Glutamatergic neuron (in vitro differentiated cells): ENCODE measurements at regions not wholly inside any gene's neighbourhood (a gene's known extent, or its start where the extent isn't known, plus 50 kb on each side); places are given as distances from the start of the nearest gene placed in this dataset.

ENCODE experiments used
- DNase-seq: peaks from one replicate; pipeline ENCODE4 v3.0.0; 2022
- H3K27ac Mint-ChIP-seq: one replicate; pipeline ENCODE4 v1.8.0; 2020; ENCODE audit warnings: mild to moderate bottlenecking, mixed read lengths, inconsistent platforms; ENCODE audit not compliant: unreplicated experiment
- H3K27me3 Mint-ChIP-seq: one replicate; pipeline ENCODE4 v1.8.0; 2020; ENCODE audit warnings: mild to moderate bottlenecking, moderate library complexity, mixed read lengths, inconsistent platforms; ENCODE audit not compliant: unreplicated experiment
- H3K36me3 Mint-ChIP-seq: one replicate; pipeline ENCODE4 v1.8.0; 2020; ENCODE audit warnings: mild to moderate bottlenecking, mixed read lengths, inconsistent platforms; ENCODE audit not compliant: unreplicated experiment
- H3K4me1 Mint-ChIP-seq: one replicate; pipeline ENCODE4 v1.8.0; 2020; ENCODE audit warnings: mild to moderate bottlenecking, low read depth, mixed read lengths, inconsistent platforms; ENCODE audit not compliant: unreplicated experiment
- H3K4me3 Mint-ChIP-seq: one replicate; pipeline ENCODE4 v1.8.0; 2020; ENCODE audit warnings: mild to moderate bottlenecking, mixed read lengths, inconsistent platforms; ENCODE audit not compliant: unreplicated experiment
- H3K9me3 Mint-ChIP-seq: one replicate; pipeline ENCODE4 v1.8.0; 2020; ENCODE audit warnings: mild to moderate bottlenecking, moderate library complexity, mixed read lengths, inconsistent platforms; ENCODE audit not compliant: unreplicated experiment
- CTCF ChIP-seq: fragments of 200-600 bp; sonication (generic); IDR thresholded peaks from one replicate; pipeline ENCODE4 v1.5.0; 2021; ENCODE audit not compliant: partially characterized antibody, unreplicated experiment

DNA sequence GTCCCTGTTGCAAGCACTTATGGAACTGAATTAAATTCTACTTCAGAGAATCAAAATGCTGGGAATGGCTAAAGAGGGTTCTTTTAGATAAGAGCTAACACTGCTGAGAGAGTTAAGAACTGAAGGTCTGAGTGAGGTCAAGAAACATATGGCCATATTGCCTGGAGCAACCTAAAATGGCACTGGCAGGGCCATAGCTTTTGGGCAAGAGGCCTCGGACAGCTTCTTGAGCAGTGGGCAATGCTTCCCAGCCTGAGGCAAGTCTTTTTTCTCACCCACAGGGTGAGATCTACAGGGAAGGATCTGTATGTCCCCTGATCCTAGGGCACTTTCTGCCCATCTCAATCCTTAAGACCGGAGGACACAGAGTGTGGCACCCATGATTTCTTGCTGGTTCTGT, 244.6 kb upstream of the NT5C1B start:
- TF ChIP-seq CTCF, result no peak
- H3K4me1 Mint-ChIP-seq, result no peaks in the 10 kb centered on the region
- H3K27me3 Mint-ChIP-seq, result peaks cover 1% of the 10 kb centered on the region
- no peak overlapping the region for H3K27ac Mint-ChIP-seq
- no peaks in the 10 kb centered on the region for H3K9me3 Mint-ChIP-seq
- DNase-seq, result no peak
- no peaks in the 10 kb centered on the region for H3K36me3 Mint-ChIP-seq
- no peak overlapping the region for H3K4me3 Mint-ChIP-seq

DNA sequence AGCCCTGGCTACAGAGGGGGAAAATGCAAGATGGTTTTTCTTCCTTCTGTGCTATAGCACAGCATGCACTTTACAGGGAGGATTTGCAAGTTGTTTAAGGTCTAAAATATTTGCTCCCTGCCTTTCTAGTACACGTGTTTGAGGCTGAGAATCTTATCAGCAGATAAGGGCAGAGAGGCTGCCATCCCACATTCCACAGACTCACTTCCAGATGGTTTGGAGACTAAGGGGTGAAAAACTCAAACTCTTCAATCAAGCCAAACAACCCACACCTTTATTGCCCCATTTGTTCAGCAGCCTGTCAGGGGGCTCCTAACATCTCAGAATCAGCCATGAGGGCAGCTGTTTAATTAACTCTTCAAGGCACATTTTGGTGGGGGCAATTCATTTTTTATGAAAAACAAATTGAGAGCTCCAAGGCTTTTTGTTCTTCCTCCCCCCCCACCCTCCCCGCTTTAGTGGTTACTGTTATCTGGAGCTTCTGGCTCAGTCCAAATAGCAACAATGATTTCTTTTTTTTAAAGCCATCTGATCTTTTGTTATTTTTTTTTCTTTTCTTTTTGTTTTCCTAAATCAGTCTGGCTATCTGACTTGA, 242.6 kb upstream of the NT5C1B start:
- no peaks in the 10 kb centered on the region for H3K36me3 Mint-ChIP-seq
- DNase-seq, result no peak
- H3K4me1 Mint-ChIP-seq, result no peaks in the 10 kb centered on the region

DNA sequence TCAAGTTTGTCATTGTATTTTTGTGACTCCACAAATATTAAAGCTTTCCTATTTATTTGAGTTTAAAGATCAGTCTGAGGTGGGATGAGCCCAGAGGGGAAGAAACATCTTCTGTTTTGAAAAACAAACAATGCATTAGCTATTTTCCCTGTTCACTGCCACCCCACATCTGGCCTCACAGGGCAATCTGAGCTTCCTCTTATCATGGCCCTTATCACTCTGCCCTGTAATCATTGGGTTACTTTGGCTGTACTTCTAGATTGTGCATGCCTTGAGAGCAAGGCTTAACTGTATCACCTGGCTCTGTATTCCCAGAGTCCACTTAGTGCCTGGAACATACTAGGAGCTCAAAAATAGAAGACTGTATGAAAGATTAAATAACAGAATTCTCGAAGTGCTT, 241.6 kb upstream of the NT5C1B start:
- DNase-seq, result no peak
- Mint-ChIP-seq H3K36me3 (no peaks in the 10 kb centered on the region), H3K27me3 (peaks cover 1% of the 10 kb centered on the region), H3K4me1 (no peaks in the 10 kb centered on the region), H3K4me3 (no peak overlapping the region), H3K9me3 (no peaks in the 10 kb centered on the region), H3K27ac (no peak overlapping the region)
- no peak for TF ChIP-seq CTCF

More for the DNA sequence above, 242.6 kb upstream of the NT5C1B start:
- TF ChIP-seq CTCF, result no peak
- H3K27me3 Mint-ChIP-seq, result peaks cover 1% of the 10 kb centered on the region
- no peak overlapping the region for H3K27ac Mint-ChIP-seq
- H3K9me3 Mint-ChIP-seq, result no peaks in the 10 kb centered on the region
- no peak overlapping the region for H3K4me3 Mint-ChIP-seq

- Mint-ChIP-seq H3K27ac (no peak overlapping the region), H3K9me3 (no peaks in the 10 kb centered on the region), H3K4me1 (no peaks in the 10 kb centered on the region), H3K4me3 (no peak overlapping the region), H3K27me3 (no peaks in the 10 kb centered on the region), H3K36me3 (no peaks in the 10 kb centered on the region)
- DNase-seq, result no peak
- no peak for TF ChIP-seq CTCF
These were observed 240.6 kb upstream of the NT5C1B start for GRCh38 chr2:18829976-18830375.

- no peak for DNase-seq
- no peak for TF ChIP-seq CTCF
- no peaks in the 10 kb centered on the region for H3K27me3 Mint-ChIP-seq
- H3K36me3 Mint-ChIP-seq, result no peaks in the 10 kb centered on the region
- no peak overlapping the region for H3K4me3 Mint-ChIP-seq
- H3K9me3 Mint-ChIP-seq, result no peaks in the 10 kb centered on the region
- no peaks in the 10 kb centered on the region for H3K4me1 Mint-ChIP-seq
- no peak overlapping the region for H3K27ac Mint-ChIP-seq
These were observed 240.0 kb upstream of the NT5C1B start for GRCh38 chr2:18829251-18829902.
